NCI-H226 (cell line): ENCODE measurements at regions not wholly inside any gene's neighbourhood (a gene's known extent, or its start where the extent isn't known, plus 50 kb on each side); places are given as distances from the start of the nearest gene placed in this dataset.

Experiments used
- DNase-seq: peaks from one replicate; pipeline ENCODE4 v3.0.0-alpha.2; 2015

- DNase-seq: no peak
Observed at GRCh38 chr10:5311617-5312016, 53.1 kb upstream of the UCN3 start.

GRCh38 chr10:5314840-5315239 lies 49.9 kb upstream of the UCN3 start:
- DNase-seq: no peak
